H1 (cell line): ENCODE measurements at regions not wholly inside any gene's neighbourhood (a gene's known extent, or its start where the extent isn't known, plus 50 kb on each side); places are given as distances from the start of the nearest gene placed in this dataset.

Experiments
- SIN3A ChIP-seq, 2 experiments: IDR thresholded peaks in 1 of 2; conservative IDR thresholded peaks in 1 of 2; 2 replicates each; pipeline ENCODE4 v1.6.1; 2011 to 2012; ENCODE audit warnings: low read length in 2 of 2, improper control_type of control experiment in 1 of 2, low read depth in 1 of 2, mild to moderate bottlenecking in 1 of 2

DNA sequence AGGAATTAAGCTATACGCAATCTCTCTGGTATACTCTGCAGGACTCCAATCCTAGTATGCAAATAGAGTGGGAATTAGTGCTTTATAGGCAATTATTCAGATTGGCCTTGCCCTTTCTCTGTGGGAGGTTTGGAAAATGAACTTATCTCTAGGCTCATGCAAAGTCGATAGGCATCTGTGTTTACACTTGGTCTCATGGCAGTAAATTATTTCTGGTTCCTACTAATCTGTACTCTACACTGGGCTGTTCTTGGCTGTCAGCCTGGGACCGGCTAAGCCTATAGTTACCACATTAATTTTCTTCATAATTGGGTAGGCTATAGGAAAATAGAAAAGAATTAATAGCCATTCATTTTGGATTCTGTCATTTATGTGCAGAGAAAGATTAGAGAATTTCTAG lies 544.6 kb downstream of the AMY1C start (continued):
- no peak for TF ChIP-seq SIN3A (conservative IDR thresholded peaks at IDR 0.05 in 1 of 2, IDR thresholded peaks at IDR 0.05 in 1 of 2; ENCODE audit: low read depth in 1 of 2, low read length in 2 of 2)
